ENCODE measurements at regions not wholly inside any gene's neighbourhood (a gene's known extent, or its start where the extent isn't known, plus 50 kb on each side); places are given as distances from the start of the nearest gene placed in this dataset.

DNA sequence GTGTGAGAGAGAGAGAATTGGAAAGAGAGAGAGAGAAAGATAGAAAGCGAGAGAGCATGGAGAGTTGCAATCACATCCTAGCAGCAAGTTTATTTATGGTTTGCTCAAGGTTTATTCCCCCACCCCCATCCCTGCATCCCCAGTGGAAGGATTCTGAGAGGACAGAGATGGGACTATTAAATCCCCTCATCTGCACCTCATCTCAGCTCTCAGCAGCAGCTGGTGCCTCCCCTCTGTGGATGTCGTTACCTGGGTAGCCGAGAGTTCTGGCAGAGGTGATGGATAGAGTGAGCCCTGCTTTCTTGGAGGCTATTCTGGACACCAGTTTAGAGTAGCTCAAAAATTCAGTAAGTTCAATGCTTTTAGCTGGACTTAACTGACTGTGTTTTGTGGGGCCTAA, 132.0 kb upstream of the RAI2 start:
- DNase-seq (ENCODE audit: low read depth) = no peak
- H3K4me3 ChIP-seq (ENCODE audit: low read depth, low read length) = no peak overlapping the region
- no peak for TF ChIP-seq CTCF (IDR thresholded peaks at IDR 0.05; ENCODE audit: low read depth, low read length, missing control alignments)
- in situ Hi-C loops (cut with HindIII; ENCODE audit: low sequenced_read_pairs) = no loop called here

DNA sequence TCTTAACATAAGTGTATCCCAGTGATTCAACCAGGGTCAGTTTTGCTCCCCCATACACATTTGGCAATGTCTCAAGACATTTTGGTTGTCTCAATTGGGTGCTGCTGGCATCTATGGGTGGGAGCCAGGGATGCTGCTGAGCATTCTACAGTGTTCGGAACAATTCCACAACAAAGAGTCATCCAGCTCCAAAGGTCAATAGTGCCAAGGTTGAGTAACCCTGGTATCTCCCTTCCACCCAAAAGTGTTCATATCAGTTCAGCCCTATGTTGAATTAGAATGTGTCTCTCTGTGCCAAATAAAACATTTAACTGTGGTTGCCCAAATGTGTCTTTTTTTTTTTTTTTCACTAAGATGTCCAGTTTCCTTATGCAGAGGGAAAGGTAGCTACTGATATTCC, 129.4 kb upstream of the RAI2 start:
- in situ Hi-C loops (cut with HindIII; ENCODE audit: low sequenced_read_pairs) = no loop called here
- DNase-seq (ENCODE audit: low read depth) = no peak
- no peak overlapping the region for H3K4me3 ChIP-seq (ENCODE audit: low read depth, low read length)
- TF ChIP-seq CTCF (IDR thresholded peaks at IDR 0.05; ENCODE audit: low read depth, low read length, missing control alignments) = no peak

GRCh38 chrX:17987783-17988182, 126.7 kb upstream of the RAI2 start:
- DNase-seq (ENCODE audit: low read depth) = no peak
- TF ChIP-seq CTCF (IDR thresholded peaks at IDR 0.05; ENCODE audit: low read depth, low read length, missing control alignments) = no peak
- no peak overlapping the region for H3K4me3 ChIP-seq (ENCODE audit: low read depth, low read length)
- in situ Hi-C loops (cut with HindIII; ENCODE audit: low sequenced_read_pairs) = no loop called here

DNA sequence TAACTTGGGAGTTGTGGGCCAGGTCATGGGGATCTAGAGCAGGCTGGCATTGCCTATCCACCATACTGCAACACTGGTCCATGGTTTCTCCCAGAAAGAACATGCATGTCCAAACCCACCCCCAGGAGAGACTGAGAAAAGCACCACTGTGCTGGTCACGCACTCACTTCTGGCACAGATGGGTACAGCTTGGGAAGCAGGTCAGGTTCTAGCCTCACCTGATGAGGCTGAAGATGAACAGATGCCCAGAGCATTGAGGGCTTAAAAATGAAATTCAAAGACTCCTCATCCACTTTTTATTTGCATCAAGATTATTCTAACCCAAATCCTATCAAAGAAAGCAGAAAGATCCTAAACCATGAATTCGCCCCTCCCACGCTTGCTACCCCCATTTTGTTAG, 125.9 kb upstream of the RAI2 start:
- in situ Hi-C loops (cut with HindIII; ENCODE audit: low sequenced_read_pairs) = no loop called here
- no peak for DNase-seq (ENCODE audit: low read depth)
- H3K4me3 ChIP-seq (ENCODE audit: low read depth, low read length) = no peak overlapping the region
- no peak for TF ChIP-seq CTCF (IDR thresholded peaks at IDR 0.05; ENCODE audit: low read depth, low read length, missing control alignments)

DNA sequence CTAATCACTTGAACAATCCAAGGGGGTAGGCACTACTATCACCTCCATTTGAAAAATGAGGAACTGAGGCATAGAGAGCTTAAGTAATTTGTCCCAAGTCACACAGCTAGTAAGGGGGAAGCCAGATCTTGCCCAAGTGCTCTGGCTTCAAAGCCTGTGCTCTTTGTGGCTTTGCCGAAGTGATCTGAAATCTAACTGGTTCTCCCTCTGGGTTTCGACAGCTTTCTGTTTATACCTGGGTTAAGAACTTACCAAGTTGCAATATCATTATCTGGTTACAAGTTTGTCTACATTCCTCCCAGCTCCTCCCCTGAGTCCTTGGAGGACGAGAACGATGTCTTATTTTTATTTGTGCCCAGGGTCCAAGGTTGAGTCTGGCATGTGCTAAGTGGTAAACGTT, 125.3 kb upstream of the RAI2 start:
- no peak for TF ChIP-seq CTCF (IDR thresholded peaks at IDR 0.05; ENCODE audit: low read depth, low read length, missing control alignments)
- in situ Hi-C loops (cut with HindIII; ENCODE audit: low sequenced_read_pairs) = no loop called here
- DNase-seq (ENCODE audit: low read depth) = no peak
- no peak overlapping the region for H3K4me3 ChIP-seq (ENCODE audit: low read depth, low read length)

GRCh38 chrX:17984415-17984814, 123.3 kb upstream of the RAI2 start:
- TF ChIP-seq CTCF (IDR thresholded peaks at IDR 0.05; ENCODE audit: low read depth, low read length, missing control alignments) = no peak
- H3K4me3 ChIP-seq (ENCODE audit: low read depth, low read length) = no peak overlapping the region
- DNase-seq (ENCODE audit: low read depth) = no peak
- in situ Hi-C loops (cut with HindIII; ENCODE audit: low sequenced_read_pairs) = no loop called here

DNA sequence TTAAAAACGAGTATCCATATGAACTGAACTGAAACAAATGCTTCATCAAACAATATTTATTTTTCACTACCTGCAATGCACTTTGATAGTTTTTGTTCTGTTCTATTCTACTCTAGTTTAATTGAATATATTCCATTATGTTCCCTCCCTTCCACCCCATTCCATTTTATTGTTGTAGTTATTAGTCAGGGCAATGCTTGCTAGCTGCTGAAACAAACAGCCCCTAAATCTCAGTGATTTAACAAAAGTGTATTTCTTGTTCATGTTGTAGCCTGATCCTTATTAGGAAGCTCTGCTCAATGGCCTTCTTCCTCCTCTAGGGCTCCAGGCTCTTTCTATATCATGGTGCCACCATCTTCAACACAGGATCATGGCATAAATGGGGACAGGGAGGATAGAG, 122.3 kb upstream of the RAI2 start:
- no peak for TF ChIP-seq CTCF (IDR thresholded peaks at IDR 0.05; ENCODE audit: low read depth, low read length, missing control alignments)
- DNase-seq (ENCODE audit: low read depth) = no peak
- H3K4me3 ChIP-seq (ENCODE audit: low read depth, low read length) = no peak overlapping the region
- in situ Hi-C loops (cut with HindIII; ENCODE audit: low sequenced_read_pairs) = no loop called here
